HepG2 (cell line): ENCODE measurements at regions not wholly inside any gene's neighbourhood (a gene's known extent, or its start where the extent isn't known, plus 50 kb on each side); places are given as distances from the start of the nearest gene placed in this dataset.

Source experiments
- ATAC-seq: fragments of 200-7000 bp; cut with Tn5 transposase; 3 replicates; pipeline ENCODE4 v1.9.1; 2020; ENCODE audit warnings: mild to moderate bottlenecking, moderate library complexity
- BruUV-seq: library from RNA; stranded (reverse); fragments of 400-500 nt; replicated peaks from 2 replicates; lab custom pipeline; 2021; lab: Mats Ljungman, UMichigan
- CTCF ChIA-PET: fragments of 300-600 bp; formaldehyde crosslinking; extraction: SDS; loops from one replicate; lab custom pipeline; 2021; ENCODE audit warnings: low total read pairs, inconsistent platforms, low intra/inter-chr PET ratio; lab: Yijun Ruan, JAX
- POLR2A ChIA-PET: fragments of 350-600 bp; sonication (Branson Sonifier 250); formaldehyde crosslinking; loops from one replicate; lab custom pipeline; 2020; ENCODE audit warnings: antibody characterized with exemption, inconsistent platforms; lab: Yijun Ruan, JAX
- DNase-seq: peaks from one replicate; pipeline ENCODE4 v3.0.0-alpha.2; 2015; ENCODE audit warnings: low spot score
- FAIRE-seq: peaks from 3 replicates; lab custom pipeline; 2011; peaks lifted over from hg19 to GRCh38; lab: Jason Lieb, UNC
- H2AFZ ChIP-seq: one replicate; pipeline ENCODE4 v1.6.1; 2011; ENCODE audit warnings: low read length, inconsistent platforms
- H3K27ac ChIP-seq: fragments of 300-600 bp; 3 replicates; pipeline ENCODE4 v1.8.0; 2011; ENCODE audit warnings: mixed run types, mild to moderate bottlenecking, mixed read lengths, low read length, inconsistent platforms; ENCODE audit not compliant: insufficient read depth; ENCODE audit errors: extremely low read length
- H3K27me3 ChIP-seq, 2 experiments: fragments of 200-600 bp in 1 of 2; 2 replicates in 1 of 2; 3 replicates in 1 of 2; pipeline versions ENCODE4 v1.6.0 to v1.8.0; 2011; ENCODE audit warnings: low read length in 2 of 2, mild to moderate bottlenecking in 2 of 2, moderate library complexity in 2 of 2, inconsistent platforms in 1 of 2; ENCODE audit not compliant: insufficient read depth in 2 of 2, control insufficient read depth in 1 of 2
- H3K36me3 ChIP-seq, 2 experiments: fragments of 200-600 bp in 1 of 2; replicated peaks in 1 of 2; 2 replicates in 1 of 2; 3 replicates in 1 of 2; pipeline versions ENCODE4 v1.5.1 to v1.8.0; 2011; ENCODE audit warnings: low read length in 2 of 2, inconsistent platforms in 1 of 2; ENCODE audit not compliant: insufficient read depth in 2 of 2, control insufficient read depth in 1 of 2
- H3K4me1 ChIP-seq: 2 replicates; pipeline ENCODE4 v1.5.1; 2012; ENCODE audit warnings: low read length, inconsistent platforms; ENCODE audit not compliant: insufficient read depth
- H3K4me2 ChIP-seq: 2 replicates; pipeline ENCODE4 v1.6.0; 2011; ENCODE audit warnings: low read depth, low read length, inconsistent platforms
- H3K4me3 ChIP-seq, 3 experiments: fragments of 200-600 bp in 1 of 3; sonication (generic), shearing (Covaris generic) in 1 of 3; replicated peaks in 1 of 3; 2 replicates each; pipeline ENCODE4 v1.5.1; 2011 to 2016; ENCODE audit warnings: low read length in 3 of 3, inconsistent platforms in 2 of 3, low read depth in 2 of 3, mild to moderate bottlenecking in 2 of 3, control low read depth in 1 of 3, mixed read lengths in 1 of 3; ENCODE audit not compliant: insufficient read depth in 1 of 3
- H3K79me2 ChIP-seq: one replicate; pipeline ENCODE4 v1.6.1; 2011; ENCODE audit warnings: low read length, inconsistent platforms; ENCODE audit not compliant: insufficient read depth
- H3K9ac ChIP-seq: 2 replicates; pipeline ENCODE4 v1.6.0; 2011; ENCODE audit warnings: mild to moderate bottlenecking, low read depth, low read length, inconsistent platforms; ENCODE audit not compliant: insufficient read depth
- H3K9me3 ChIP-seq: 2 replicates; pipeline ENCODE4 v1.5.1; 2012; ENCODE audit warnings: mild to moderate bottlenecking, low read length
- H4K20me1 ChIP-seq: 2 replicates; pipeline ENCODE4 v1.6.0; 2011; ENCODE audit warnings: inconsistent platforms, mild to moderate bottlenecking, low read length, moderate library complexity; ENCODE audit not compliant: insufficient read depth
- IKZF5 ChIP-seq: IDR thresholded peaks from 2 replicates; pipeline ENCODE4 v1.6.1; 2018; ENCODE audit warnings: missing genetic modification reagents, mild to moderate bottlenecking, missing compliant biosample characterization
- KDM5B ChIP-seq: sonication (generic); formaldehyde crosslinking; IDR thresholded peaks from 2 replicates; pipeline ENCODE4 v1.4.0; 2020; ENCODE audit warnings: missing genetic modification reagents, mild to moderate bottlenecking, borderline replicate concordance
- NFIB ChIP-seq: sonication (generic); formaldehyde crosslinking; IDR thresholded peaks from 2 replicates; pipeline ENCODE4 v1.9.0; 2021; ENCODE audit warnings: missing genetic modification reagents, mild to moderate bottlenecking, borderline replicate concordance
- NFKB2 ChIP-seq: sonication (generic); formaldehyde crosslinking; IDR thresholded peaks from 2 replicates; pipeline ENCODE4 v1.4.0; 2020; ENCODE audit warnings: missing genetic modification reagents, borderline replicate concordance
- PHF21A ChIP-seq: sonication (generic); formaldehyde crosslinking; IDR thresholded peaks from 2 replicates; pipeline ENCODE4 v1.5.0; 2020; ENCODE audit warnings: mild to moderate bottlenecking, missing genetic modification reagents
- U2AF1 ChIP-seq: fragments of 200-400 bp; formaldehyde crosslinking; optimal IDR thresholded peaks from 2 replicates; pipeline ENCODE3; 2017; ENCODE audit warnings: mild to moderate bottlenecking, low read depth, low read length
- ZC3H13 ChIP-seq: sonication (generic); formaldehyde crosslinking; IDR thresholded peaks from 2 replicates; pipeline ENCODE4 v1.8.1; 2023; ENCODE audit warnings: mild to moderate bottlenecking, missing genetic modification reagents, moderate library complexity
- ZNF788 ChIP-seq: sonication (generic); formaldehyde crosslinking; IDR thresholded peaks from 2 replicates; pipeline ENCODE4 v1.5.0; 2020; ENCODE audit warnings: mild to moderate bottlenecking, missing genetic modification reagents, borderline replicate concordance
- WGBS: methylation state at CpG from one replicate; pipeline ENCODE4 v1.1.6; 2017; ENCODE audit warnings: low lambda C conversion rate; 5-methylcytosine and 5-hydroxymethylcytosine counted together
- in situ Hi-C: cut with HindIII; loops from 2 replicates; pipeline ENCODE4 v1.10.0; 2017; ENCODE audit warnings: low pct_unique_long_range_greater_than_20kb; ENCODE audit not compliant: extremely low pct_ligation_motif_present
- intact Hi-C: fragments of 100-400 bp; cut with micrococcal nuclease; formaldehyde crosslinking; loops from one replicate; pipeline ENCODE4 v1.10.0; 2022; ENCODE audit not compliant: unreplicated experiment
- TF ChIP-seq, protein P1 (sequence below): sonication (generic); formaldehyde crosslinking; IDR thresholded peaks from 2 replicates; pipeline ENCODE4 v1.5.0; 2020; ENCODE audit warnings: missing genetic modification reagents, mild to moderate bottlenecking, borderline replicate concordance

DNA sequence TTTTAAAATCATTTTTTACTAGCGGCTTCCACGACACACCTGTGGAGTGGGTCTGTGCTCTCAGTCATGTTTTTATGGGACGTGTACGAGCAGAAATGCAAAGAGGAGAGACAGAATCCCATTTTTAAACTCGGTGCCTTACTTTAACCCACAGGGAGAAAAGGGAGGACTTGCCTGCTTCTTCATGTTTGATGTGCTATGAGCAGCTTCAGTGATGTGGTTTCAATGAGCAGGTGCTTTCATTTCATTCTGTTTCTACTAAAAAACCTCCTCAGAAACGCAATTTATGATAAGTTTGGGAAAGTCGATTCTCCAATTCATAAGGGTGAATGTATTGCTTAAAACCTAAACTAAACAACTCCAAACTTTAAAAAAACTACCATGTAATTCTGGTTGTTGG is 537.2 kb downstream of the GATA3 start (continued):
- TF ChIP-seq KDM5B = no peak
- no peak for TF ChIP-seq U2AF1
- no peak for TF ChIP-seq NFIB (CRISPR knock-in tag)
- TF ChIP-seq ZC3H13 (CRISPR knock-in tag) = no peak
- TF ChIP-seq NFKB2 (CRISPR knock-in tag) = no peak
- TF ChIP-seq ZNF788 (CRISPR knock-in tag) = no peak
- TF ChIP-seq, all 625 proteins: peak for 0

GRCh38 chr10:8594176-8594575 is 539.7 kb downstream of the GATA3 start:
- FAIRE-seq = no peak
- Histone ChIP-seq H3K4me2 (no peak overlapping the region), H3K9ac (no peak overlapping the region), H3K79me2 (no peaks in the 10 kb centered on the region), H3K9me3 (no peaks in the 10 kb centered on the region), H4K20me1 (no peaks in the 10 kb centered on the region), H3K4me3 (no peak overlapping the region), H3K27me3 (peaks cover 0 to 3% of the 10 kb centered on the region in 2 experiments; a peak in 1 of 5 replicates), H2AFZ (no peak overlapping the region), H3K27ac (no peak overlapping the region), H3K36me3 (no peaks in the 10 kb centered on the region), H3K4me1 (no peaks in the 10 kb centered on the region)
- BruUV-seq = no TSS peak
- TF ChIP-seq IKZF5 (CRISPR knock-in tag) = no peak
- no peak for TF ChIP-seq ZC3H13 (CRISPR knock-in tag)
- TF ChIP-seq PHF21A = no peak
- TF ChIP-seq, protein P1, sequence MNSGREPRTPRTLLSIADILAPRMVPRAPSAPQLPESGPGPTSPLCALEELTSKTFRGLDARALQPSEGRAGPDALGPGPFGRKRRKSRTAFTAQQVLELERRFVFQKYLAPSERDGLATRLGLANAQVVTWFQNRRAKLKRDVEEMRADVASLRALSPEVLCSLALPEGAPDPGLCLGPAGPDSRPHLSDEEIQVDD = no peak
- intact Hi-C loops (no loop called here), in situ Hi-C loops (no loop called here)
- no peak for DNase-seq
- POLR2A ChIA-PET = no interaction called here
- CTCF ChIA-PET = no interaction called here
- WGBS = 18% methylated on average over 8 of the region's 8 CpGs
- ATAC-seq = no peak
